Panc1 (cell line): ENCODE measurements at regions not wholly inside any gene's neighbourhood (a gene's known extent, or its start where the extent isn't known, plus 50 kb on each side); places are given as distances from the start of the nearest gene placed in this dataset.

ENCODE experiments used
- ATAC-seq: fragments of 200-7000 bp; cut with Tn5 transposase; 2 replicates; pipeline ENCODE4 v1.9.1; 2020; ENCODE audit warnings: mild to moderate bottlenecking, moderate library complexity
- BruUV-seq: library from RNA; stranded (reverse); fragments of 400-500 nt; replicated peaks from 2 replicates; lab custom pipeline; 2021; lab: Mats Ljungman, UMichigan
- CTCF ChIA-PET: fragments of 300-600 bp; sonication (Branson Sonifier 250); formaldehyde crosslinking; loops from one replicate; lab custom pipeline; 2022; ENCODE audit warnings: antibody characterized with exemption; lab: Charles Lee
- POLR2A ChIA-PET: fragments of 300-600 bp; sonication (Branson Sonifier 250); formaldehyde crosslinking; loops from one replicate; lab custom pipeline; 2022; ENCODE audit warnings: antibody characterized with exemption; lab: Charles Lee
- DNase-seq: peaks from one replicate; pipeline ENCODE4 v3.0.0-alpha.2; 2010; ENCODE audit warnings: low read depth, low spot score
- H3K27ac ChIP-seq: 2 replicates; pipeline ENCODE4 v1.5.1; 2011; ENCODE audit warnings: mild to moderate bottlenecking, low read length, inconsistent platforms
- H3K27me3 ChIP-seq: fragments of 200-500 bp; sonication (Bioruptor generic); 2 replicates; pipeline ENCODE4 v1.6.0; 2014; ENCODE audit warnings: low read length, inconsistent platforms; ENCODE audit not compliant: control insufficient read depth, insufficient read depth
- H3K36me3 ChIP-seq: fragments of 200-500 bp; sonication (Bioruptor generic); 2 replicates; pipeline ENCODE4 v1.5.1; 2014; ENCODE audit warnings: inconsistent platforms, mild to moderate bottlenecking, low read length, moderate library complexity; ENCODE audit not compliant: control insufficient read depth, insufficient read depth
- H3K4me1 ChIP-seq: 2 replicates; pipeline ENCODE4 v1.5.1; 2011; ENCODE audit warnings: inconsistent platforms, mild to moderate bottlenecking, low read length, moderate library complexity; ENCODE audit not compliant: control insufficient read depth, insufficient read depth
- H3K4me3 ChIP-seq, 2 experiments: 2 replicates each; pipeline ENCODE4 v1.5.1; 2011 to 2012; ENCODE audit warnings: low read depth in 2 of 2, low read length in 2 of 2, mild to moderate bottlenecking in 2 of 2, inconsistent platforms in 1 of 2, moderate library complexity in 1 of 2
- H3K9me3 ChIP-seq: fragments of 200-500 bp; sonication (Bioruptor generic); 2 replicates; pipeline ENCODE4 v1.5.1; 2014; ENCODE audit warnings: low read depth, mild to moderate bottlenecking, inconsistent platforms, low read length, moderate library complexity; ENCODE audit not compliant: control insufficient read depth, insufficient read depth
- CTCF ChIP-seq: fragments of 450-650 bp; IDR thresholded peaks from 2 replicates; pipeline ENCODE4 v1.5.1; 2017; ENCODE audit warnings: mild to moderate bottlenecking
- POLR2AphosphoS5 ChIP-seq: IDR thresholded peaks from 2 replicates; pipeline ENCODE4 v1.6.1; 2012; ENCODE audit warnings: mild to moderate bottlenecking, low read depth, low read length, moderate library complexity
- SIN3A ChIP-seq: IDR thresholded peaks from 2 replicates; pipeline ENCODE4 v1.6.1; 2012; ENCODE audit warnings: low read depth, mild to moderate bottlenecking, low read length, moderate library complexity, borderline replicate concordance; ENCODE audit not compliant: insufficient read depth
- TCF7L2 ChIP-seq: IDR thresholded peaks from 2 replicates; pipeline ENCODE4 v1.6.1; 2011; ENCODE audit warnings: mild to moderate bottlenecking, low read depth, low read length, inconsistent platforms
- in situ Hi-C: cut with HindIII; loops from 2 replicates; pipeline ENCODE4 v1.10.0; 2016; ENCODE audit warnings: low sequenced_read_pairs, low pct_unique_long_range_greater_than_20kb
- intact Hi-C: fragments of 100-400 bp; cut with micrococcal nuclease; formaldehyde crosslinking; loops from one replicate; pipeline ENCODE4 v1.10.0; 2022; ENCODE audit not compliant: unreplicated experiment
- TF ChIP-seq, protein P1 (sequence below), 2 experiments: IDR thresholded peaks; 2 replicates each; pipeline ENCODE4 v1.6.1; 2011 to 2012; ENCODE audit warnings: low read depth in 2 of 2, control low read depth in 1 of 2, low read length in 1 of 2, mild to moderate bottlenecking in 1 of 2, moderate library complexity in 1 of 2; ENCODE audit not compliant: insufficient read depth in 1 of 2

GRCh38 chr2:239495791-239496233 is 95.0 kb upstream of the HDAC4 start:
- no peaks in the 10 kb centered on the region for H3K4me1 ChIP-seq
- BruUV-seq = no TSS peak
- no peak for ATAC-seq
- DNase-seq = no peak
- in situ Hi-C loops = no loop called here
- TF ChIP-seq, protein P1, sequence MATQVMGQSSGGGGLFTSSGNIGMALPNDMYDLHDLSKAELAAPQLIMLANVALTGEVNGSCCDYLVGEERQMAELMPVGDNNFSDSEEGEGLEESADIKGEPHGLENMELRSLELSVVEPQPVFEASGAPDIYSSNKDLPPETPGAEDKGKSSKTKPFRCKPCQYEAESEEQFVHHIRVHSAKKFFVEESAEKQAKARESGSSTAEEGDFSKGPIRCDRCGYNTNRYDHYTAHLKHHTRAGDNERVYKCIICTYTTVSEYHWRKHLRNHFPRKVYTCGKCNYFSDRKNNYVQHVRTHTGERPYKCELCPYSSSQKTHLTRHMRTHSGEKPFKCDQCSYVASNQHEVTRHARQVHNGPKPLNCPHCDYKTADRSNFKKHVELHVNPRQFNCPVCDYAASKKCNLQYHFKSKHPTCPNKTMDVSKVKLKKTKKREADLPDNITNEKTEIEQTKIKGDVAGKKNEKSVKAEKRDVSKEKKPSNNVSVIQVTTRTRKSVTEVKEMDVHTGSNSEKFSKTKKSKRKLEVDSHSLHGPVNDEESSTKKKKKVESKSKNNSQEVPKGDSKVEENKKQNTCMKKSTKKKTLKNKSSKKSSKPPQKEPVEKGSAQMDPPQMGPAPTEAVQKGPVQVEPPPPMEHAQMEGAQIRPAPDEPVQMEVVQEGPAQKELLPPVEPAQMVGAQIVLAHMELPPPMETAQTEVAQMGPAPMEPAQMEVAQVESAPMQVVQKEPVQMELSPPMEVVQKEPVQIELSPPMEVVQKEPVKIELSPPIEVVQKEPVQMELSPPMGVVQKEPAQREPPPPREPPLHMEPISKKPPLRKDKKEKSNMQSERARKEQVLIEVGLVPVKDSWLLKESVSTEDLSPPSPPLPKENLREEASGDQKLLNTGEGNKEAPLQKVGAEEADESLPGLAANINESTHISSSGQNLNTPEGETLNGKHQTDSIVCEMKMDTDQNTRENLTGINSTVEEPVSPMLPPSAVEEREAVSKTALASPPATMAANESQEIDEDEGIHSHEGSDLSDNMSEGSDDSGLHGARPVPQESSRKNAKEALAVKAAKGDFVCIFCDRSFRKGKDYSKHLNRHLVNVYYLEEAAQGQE (IDR thresholded peaks at IDR 0.05; ENCODE audit: insufficient read depth in 1 of 2, low read depth in 2 of 2, low read length in 1 of 2) = no peak
- TF ChIP-seq CTCF = no peak
- no peak for TF ChIP-seq POLR2AphosphoS5
- TF ChIP-seq SIN3A = no peak
- TF ChIP-seq TCF7L2 = no peak
- no peak overlapping the region for H3K27ac ChIP-seq
- ChIA-PET POLR2A (no interaction called here), CTCF (no interaction called here)
- H3K27me3 ChIP-seq = peaks cover 8% of the 10 kb centered on the region
- no peaks in the 10 kb centered on the region for H3K36me3 ChIP-seq
- H3K4me3 ChIP-seq = no peak overlapping the region
- intact Hi-C loops = no loop called here
- no peaks in the 10 kb centered on the region for H3K9me3 ChIP-seq

DNA sequence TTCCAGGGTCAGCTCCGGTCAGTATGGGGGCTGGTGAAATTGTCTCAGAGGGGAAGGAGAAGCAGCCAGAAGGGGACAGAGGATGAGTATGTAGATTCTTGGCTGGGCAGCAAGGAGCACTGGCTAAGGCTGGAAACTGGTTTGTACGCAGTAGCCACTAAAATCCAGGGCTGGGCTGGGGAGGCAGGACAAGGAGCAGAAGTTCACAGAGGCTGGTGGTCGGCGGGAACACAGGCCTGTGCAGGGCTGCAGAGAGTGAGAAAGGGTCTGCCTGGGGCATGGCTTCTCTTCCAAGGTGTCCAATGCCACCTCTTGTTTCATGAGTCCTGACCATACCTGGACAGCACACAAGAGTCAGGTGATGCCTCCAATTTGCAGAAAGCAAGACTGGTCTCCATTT is 94.4 kb upstream of the HDAC4 start:
- Histone ChIP-seq H3K4me1 (no peaks in the 10 kb centered on the region), H3K27me3 (peaks cover 8% of the 10 kb centered on the region), H3K27ac (no peak overlapping the region), H3K4me3 (no peak overlapping the region), H3K36me3 (no peaks in the 10 kb centered on the region), H3K9me3 (no peaks in the 10 kb centered on the region)
- in situ Hi-C loops (no loop called here), intact Hi-C loops (no loop called here)
- DNase-seq = no peak
- CTCF ChIA-PET = no interaction called here
- TF ChIP-seq SIN3A (no peak), CTCF (no peak)
- TF ChIP-seq, protein P1 (IDR thresholded peaks at IDR 0.05; ENCODE audit: insufficient read depth in 1 of 2, low read depth in 2 of 2, low read length in 1 of 2) = no peak
- POLR2A ChIA-PET = no interaction called here
- BruUV-seq = no TSS peak
- ATAC-seq = no peak
